Activated CD4-positive, alpha-beta T cell treated with anti-CD3 and anti-CD28 coated beads for 4 hours (primary cell): ENCODE measurements at regions not wholly inside any gene's neighbourhood (a gene's known extent, or its start where the extent isn't known, plus 50 kb on each side); places are given as distances from the start of the nearest gene placed in this dataset.
"Not testable (repeated sequence)": the region's sequence is repeated elsewhere in the genome, so short reads cannot be mapped to it uniquely, and the experiment has no call there.

Experiments used
- DNase-seq, 2 donors: peaks; one replicate each; pipeline ENCODE4 v3.0.0-alpha.2; 2020

DNA sequence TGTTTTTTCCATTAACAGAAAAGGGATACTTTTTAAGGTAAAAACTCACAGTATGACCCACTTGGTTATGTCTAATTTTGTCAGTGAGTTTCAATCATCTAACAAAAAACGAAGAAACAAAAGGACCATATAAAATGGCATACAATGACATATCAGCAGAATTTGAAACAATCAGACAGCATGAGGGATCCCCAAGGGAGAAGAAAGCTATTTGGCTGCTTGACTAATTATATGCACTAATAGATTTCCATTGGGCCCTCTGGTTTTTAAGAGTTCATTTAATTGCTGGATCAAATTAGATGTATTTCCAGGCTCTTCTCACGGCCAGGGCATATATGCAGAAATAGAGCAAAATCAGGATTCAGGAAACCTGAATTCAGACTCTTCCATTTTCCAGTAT is 376.4 kb upstream of the GBE1 start:
- no peak for DNase-seq

DNA sequence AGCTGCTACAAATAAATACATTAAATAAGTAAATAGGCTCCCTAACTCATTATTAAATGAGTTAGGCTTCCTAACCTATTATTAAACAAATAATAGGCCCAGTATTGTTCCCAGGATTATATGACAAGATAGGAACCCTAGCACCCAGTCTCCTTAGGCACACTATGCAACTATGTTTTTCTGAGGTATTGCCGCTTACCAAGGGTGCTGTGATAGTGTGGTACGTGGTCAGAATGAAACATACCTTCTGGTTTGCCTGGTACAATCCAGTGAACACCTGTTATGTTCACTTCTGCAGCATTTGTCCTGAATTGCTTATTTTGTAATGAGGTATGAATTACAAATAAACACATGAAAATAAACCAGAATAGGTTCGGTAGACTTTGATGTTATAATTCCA is 375.6 kb upstream of the GBE1 start:
- no peak for DNase-seq

DNA sequence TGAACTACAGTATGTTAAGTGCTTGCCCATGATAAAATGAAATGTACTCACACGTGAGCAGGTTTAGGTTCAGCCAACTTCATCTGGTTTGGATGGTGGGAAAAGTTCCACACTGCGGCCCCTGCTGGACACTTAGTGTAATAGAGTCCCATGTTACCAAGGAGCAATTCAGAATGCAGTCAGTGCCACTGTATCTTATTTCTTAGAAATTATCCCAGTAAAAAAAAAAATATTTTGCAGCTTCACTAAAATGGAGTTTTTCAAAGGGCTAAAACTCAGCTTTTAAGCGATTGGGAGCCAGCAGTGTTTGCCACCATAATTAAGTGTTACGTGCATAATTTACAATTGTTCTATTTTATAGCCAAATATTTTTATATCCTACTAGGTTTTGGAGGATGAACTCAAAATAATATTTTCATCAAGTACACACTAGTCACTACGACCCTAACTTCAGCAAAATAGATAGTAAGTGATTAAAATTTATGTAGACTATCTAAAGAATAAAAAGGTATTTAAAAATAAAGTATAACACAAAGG is 371.7 kb upstream of the GBE1 start:
- peak; percentile 11 to 14 for DNase-seq

DNA sequence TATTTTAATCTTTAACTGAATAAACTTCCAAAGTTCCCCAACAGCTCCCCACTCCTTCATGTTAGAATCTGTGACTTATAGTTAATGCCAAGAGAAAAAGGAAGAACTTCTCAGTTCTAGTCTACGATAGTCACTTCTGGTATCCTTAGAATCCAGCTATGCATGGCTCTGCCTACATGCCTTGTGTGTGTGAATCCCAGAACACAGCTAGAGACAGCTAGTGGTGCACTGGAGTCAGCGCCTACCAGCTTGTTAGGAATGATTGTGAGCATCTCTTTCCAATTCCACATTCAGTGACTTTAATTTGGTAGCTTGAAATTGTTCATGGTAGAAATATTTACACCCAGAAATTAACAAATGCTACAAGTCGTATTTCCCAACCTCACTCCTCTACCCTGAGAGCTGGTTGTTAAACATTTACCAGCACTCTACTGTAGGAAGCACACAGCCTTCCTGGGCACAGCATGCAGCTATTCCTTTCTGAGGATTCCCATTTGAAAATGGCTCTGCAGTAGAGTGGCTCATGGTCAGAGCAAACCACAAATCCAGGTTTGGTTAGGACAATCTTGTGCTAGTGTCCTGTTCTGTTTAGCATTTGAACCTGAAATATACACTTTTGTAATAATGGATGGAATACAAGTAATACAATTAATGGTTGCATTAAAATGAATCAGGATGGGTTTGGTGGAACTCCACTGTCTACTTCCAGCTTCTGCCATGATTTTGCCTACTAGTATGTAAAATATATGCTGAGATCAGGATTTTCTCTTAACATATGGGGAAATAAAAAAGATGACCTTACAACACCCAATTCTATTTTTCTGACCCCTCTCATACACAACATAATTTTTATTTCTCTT is 371.0 kb upstream of the GBE1 start:
- no peak for DNase-seq

DNA sequence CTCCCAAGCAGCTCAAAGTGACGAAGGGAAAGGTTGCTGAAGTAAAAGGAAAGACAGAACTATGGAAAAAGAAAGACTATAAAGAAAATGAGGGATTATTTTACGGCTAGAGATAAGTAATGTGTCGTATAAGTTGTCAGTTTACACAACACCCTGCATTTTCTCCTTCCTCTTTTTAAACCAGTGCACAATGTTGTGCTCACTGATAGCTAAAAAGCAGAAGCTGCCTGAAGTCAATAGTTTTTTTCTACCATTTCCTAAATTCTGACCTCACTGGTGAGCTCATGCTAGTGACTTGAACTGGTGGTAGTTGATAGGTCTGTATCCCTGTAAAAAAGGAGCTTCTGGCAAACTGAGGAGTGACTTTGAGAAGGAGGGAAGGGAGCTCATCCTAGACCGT is 368.6 kb upstream of the GBE1 start:
- no peak for DNase-seq

DNA sequence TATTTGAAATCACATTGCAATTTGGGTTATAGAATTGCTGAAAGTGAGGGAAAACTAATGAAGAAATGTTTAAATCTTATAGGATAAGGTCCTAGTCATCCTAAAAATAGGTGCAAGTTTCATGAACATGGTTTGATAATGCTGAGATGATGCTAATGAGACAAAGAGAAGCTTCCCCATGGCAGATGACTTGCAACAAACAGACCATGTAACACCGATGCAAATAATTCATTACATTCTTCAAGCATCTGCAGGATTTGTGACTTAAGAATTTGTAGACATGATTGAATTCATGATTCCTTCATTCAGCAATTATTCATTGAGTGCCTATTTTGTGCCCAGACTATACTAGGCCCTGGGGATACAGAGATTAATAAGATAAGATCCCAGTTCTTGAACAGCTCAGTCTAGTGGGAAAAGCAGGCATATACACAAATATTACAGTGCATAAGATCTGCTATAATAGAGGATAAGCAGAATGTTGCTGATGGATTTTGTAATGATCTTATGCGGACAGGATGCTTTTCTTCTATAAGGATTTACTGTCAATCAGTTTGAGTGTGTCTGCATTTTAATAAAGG is 367.9 kb upstream of the GBE1 start:
- no peak for DNase-seq

DNA sequence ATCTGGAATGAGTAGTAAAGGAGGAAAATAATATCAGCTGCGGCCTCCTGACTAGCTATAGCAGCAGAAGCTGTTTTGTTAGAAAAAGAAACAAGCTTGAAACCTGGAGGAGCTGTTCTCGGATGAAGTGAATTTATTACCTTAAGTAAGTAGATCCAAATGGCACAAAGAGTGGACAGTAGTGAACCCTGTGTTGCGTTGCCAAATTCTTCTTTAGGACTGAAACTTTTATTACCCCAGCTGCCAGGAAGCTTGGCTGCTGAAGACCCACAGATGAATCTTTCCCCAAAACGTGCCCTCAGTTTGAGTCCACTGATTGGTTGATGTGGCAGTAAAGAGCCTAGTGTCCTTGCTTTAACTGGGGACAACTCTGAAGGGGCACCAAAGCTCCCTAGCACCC is 366.8 kb upstream of the GBE1 start:
- no peak for DNase-seq

DNA sequence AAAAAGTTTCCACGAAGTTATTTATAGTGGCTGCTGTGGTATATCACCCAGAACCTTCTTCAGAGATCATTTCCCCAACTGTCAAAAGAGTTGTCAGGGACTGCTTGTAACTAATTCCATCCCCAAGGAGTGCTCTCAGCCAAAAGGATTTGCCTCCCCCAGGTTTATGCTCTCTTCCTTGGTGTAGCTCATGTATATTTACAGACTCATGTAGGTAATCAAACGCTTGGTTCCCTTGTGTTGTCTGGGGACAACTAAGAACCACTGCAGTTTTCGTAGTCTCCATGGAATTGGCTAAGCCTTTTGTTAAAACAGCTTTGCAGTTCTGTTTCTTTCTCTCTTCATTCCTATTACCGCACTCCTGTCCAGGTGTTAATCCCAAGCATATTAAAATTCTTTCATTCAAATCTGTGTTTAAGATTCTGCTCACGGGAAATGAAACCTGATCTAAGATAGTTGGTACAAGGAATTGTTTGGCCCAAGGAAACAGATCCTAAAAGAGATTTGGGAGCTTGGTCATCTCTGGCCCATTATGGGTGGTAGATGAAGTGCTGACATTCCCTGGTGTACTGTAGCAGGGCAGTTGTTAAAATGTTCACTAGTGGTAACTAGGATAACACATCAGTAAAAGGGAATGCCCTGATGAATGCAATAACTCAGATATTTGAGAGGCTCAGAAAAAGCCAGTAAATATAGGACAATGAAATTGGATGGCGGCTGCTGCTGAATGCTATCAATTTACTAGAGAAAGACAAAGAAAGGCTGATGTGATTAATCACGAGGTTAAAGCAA is 361.3 kb upstream of the GBE1 start:
- no peak for DNase-seq

DNA sequence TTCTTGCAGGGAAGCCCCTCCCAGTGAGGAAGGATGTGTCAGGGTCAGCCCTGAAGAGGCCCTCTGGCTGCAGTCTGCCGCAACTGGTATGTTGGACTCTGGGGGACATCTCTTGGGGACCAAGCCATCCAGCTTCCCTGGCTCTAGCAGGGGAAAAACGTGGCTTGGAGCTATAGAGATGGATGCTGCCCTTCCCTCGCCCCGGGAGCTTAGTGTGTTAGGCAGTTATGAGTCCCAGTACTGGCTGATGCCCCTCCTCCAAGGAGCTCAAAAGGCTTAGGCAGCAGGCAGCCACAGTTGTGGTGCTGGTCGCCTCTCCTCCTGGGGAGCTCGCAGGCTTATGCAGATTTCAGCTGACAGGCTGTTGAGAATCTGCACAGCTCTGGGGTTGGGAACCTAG is 353.1 kb upstream of the GBE1 start:
- no peak for DNase-seq

DNA sequence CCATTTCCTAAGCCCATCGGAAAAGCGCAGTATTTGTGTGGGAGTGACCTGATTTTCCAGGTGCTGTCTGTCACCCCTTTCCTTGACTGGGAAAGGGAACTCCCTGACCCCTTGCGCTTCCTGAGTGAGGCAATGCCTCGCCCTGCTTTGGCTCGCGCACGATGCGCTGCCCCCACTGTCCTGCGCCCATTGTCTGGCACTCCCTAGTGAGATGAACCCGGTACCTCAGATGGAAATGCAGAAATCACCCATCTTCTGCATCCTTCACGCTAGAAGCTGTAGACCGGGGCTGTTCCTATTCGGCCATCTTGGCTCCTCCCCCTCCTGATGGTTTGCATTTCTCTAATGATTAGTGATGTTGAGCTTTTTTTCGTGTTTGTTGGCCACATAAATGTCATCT is 349.3 kb upstream of the GBE1 start:
- DNase-seq, result not testable (repeated sequence)

DNA sequence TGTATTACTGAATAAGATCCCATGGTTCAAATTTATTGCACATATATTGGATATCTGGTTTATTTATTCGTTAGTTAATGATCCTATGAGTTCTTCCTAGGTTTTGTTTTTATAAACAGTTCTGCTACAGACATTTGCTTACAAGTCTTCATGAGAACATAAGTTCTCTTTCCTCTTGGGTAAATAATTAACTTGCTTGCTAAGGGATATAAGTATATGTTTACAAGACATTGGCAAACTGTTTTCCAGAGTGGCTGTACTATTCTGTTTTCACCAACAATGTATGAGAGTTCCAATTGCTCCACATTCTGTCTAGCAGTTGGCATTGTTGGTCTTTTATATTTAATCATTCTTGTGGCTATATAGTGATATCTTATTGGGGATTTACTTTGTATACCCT is 341.8 kb upstream of the GBE1 start:
- no peak for DNase-seq

DNA sequence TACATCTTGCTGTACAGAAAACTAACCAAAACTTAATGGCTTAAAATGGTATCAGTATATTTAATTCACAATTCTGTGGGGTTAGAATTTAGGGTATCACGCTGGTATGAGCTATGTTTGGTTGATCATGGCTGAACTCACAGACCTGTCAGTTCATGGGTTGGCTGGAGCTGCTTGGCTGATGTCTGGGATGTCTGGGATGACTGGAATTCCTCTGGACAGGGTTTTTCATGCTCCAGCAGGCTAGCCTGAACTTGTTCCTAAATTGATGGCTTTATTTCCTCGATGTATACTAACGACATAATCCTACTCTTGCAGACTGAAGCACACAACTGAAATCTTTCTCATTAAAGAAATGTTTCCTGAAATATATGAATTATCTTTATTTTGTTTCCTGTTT is 338.9 kb upstream of the GBE1 start:
- no peak for DNase-seq

DNA sequence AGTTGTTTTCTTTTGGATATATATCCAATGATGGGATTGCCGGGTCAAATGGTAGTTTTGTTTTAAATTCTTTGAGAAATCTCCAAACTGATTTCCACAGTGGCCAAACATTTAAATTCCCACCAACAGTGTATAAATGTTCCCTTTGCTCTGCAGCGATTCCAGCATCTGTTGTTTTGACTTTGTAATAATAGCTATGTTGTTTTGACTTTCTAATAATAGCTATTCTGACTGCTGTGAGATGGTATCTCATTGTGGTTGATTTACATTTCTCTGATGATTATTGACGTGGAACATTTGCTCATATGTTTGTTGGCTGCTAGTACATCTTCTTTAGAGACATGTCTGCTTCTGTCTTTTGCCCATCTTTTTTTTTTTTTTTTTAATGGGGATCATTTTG is 332.2 kb upstream of the GBE1 start:
- DNase-seq, result no peak

DNA sequence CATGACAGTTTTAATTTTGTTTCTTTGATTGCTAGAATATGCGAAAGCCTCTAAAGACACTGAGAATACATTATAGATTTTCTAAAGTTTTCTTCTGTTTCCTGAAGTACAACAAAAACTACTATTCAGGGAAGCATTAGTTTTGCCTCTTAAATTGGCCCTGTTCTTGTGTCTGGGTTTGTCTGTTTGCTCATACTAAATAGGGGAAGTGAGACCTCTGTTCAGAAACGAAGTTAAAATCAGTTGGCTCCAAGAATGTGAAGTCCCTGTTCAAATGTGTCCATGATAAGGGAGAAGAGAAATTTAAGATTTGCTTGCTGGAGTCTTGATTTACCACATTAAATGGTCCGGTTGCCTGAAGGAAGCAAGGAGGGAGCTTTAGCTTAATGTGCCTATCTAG is 327.3 kb upstream of the GBE1 start:
- DNase-seq, result no peak

DNA sequence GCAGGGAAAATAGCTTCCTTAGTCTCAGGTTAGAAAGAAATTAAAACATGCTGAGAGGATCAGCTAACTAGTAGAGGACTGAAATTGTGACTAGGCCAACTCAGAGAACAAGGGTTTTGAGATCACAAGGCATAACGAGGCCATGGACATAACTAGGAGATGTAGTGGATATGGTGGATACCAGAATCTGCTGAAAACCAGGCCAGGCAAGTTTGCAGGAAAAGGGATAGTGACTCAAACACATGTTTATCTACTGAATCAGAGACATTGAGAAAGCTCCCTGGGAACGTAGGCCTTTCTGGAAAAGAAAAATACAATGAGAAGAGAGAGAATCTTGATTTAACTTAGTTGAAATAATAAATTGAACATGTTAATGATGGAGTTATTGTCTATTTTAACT is 326.5 kb upstream of the GBE1 start:
- no peak for DNase-seq

DNA sequence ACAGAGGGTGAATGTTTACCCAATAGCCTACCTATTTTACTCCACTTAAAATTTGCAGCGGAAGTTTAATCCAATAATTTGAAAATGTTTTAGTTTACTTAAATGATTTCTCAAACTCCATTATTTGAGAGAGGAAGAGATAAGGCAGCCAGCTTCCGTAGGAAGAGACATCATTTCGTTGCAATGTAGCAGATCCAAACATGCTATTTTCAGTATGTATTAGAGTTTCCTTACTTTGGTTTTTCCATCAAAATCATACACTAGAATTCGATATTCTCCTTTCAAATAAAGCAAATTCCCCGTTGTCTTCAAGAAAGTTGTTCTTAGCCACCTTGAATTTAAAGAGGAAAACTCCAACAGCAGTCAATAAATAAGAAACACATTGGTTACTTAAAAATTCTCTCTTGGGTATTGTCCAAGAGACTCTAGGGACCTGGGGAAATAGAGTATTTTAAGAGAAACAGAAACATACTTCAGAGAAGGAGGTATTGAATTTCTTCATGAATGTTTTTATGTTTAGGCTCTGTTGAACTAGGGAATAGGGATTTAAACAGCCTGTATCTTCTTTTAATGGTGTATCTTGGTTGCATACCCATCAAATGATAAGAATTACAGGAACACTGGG is 324.5 kb upstream of the GBE1 start:
- no peak for DNase-seq

DNA sequence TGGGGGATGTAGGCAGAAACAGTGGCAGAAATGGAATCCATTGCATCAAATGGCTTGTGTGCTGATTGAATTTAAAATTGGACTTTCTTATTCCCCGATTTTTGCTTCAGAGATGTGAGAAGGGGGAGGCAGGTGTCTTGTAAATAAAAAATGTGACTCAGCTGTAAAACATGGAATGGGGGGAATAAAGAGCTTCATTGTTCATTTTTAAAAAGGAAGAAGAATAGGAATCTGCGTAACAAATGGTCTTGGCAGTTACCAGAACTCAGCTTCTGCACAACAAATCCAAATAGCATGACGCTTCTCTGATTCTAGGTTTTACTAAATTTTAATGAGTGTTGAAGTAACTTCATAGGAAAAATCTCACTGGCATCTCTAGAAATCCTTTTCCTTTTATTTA is 323.9 kb upstream of the GBE1 start:
- no peak for DNase-seq

DNA sequence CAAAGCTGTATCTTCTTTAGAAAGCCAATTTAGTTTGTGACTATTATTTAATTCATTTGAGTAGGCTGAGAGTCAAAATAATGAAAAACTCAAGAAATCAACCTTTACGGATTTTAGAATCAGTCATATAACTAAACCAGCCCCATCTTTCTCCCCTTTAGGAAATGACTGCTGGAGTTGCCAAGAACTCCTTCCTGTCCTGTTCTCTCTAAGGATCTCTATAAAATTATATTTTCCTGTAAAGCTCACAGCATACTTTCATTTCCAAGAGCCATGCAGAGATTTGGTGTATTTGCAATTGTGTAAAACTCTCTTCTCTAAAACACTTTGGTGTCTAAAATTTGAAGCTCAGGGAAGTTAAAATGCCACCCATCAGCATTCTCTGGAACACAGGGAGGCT is 323.4 kb upstream of the GBE1 start:
- DNase-seq, result no peak

DNA sequence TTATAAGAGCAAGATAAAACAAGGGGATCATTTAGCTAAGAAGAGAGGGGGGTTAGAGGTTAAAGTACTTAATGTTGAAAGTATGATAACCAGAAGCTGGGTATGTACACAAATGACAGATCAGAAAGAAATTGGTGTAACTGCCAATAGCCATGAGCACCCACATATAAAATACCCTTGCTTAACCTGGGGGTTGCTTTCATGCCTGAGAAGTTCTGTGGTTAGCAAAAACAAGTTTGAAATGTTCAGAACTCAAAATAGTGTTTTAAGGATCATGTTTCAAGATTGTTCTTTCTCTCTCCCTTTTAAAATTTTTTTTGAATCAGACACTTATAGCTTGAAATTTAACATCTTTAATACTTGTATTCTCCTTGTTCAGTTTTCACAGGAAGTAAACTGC is 321.4 kb upstream of the GBE1 start:
- DNase-seq, result no peak

DNA sequence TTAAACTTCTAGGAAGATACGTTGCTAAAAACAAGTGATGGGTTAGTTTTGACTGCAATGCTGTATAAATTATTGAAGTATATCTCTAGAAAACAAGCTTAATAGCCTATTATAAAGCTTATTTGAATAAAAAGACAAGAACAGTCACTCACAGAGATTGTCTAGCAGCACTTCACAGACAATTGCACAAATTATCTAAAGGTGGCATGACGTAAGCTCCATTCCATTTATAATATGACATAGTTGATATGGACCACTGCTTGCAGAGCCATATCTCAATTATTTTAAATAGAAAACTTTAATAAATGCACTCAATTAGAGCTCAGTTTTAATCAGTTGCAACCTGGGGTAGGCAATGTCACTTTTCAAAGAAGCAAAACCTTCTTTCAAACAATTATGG is 319.9 kb upstream of the GBE1 start:
- no peak for DNase-seq

DNA sequence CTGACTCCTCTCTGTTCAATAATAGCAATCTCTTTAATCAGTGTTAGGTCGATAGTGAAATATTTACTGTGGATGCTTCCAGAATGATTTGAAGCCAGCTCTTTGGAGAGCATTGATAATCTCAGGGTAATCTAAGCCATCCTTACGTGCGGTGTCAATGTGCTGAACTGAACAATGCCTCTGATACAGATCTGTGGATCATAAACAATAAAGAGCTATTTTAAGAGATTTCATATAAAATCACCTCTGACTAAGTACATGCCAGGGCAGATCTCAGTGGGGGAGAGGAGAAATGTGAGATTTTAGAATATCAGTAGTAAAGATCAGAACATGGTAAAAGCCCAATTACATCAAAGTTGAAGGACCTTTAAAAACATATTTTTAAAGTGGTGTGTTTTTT is 319.3 kb upstream of the GBE1 start:
- no peak for DNase-seq

DNA sequence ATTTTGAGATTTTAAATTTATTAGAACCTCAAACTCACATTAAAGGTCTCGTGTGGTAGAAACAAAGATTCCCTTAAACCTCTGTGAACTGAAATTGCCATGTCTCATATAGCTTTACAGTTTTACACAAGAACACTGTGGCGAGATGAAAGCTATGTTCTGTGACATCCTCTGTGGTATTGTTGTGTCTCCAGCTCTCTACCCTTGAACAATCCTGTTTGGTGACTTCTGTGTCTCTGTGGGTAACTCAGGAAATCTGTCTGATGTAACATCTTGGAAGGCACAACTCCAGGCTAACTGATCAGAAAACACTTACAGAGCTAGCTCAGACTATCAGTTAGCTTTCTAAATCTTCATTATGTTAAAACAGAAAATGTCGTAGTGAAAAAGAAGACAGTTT is 318.8 kb upstream of the GBE1 start:
- no peak for DNase-seq

DNA sequence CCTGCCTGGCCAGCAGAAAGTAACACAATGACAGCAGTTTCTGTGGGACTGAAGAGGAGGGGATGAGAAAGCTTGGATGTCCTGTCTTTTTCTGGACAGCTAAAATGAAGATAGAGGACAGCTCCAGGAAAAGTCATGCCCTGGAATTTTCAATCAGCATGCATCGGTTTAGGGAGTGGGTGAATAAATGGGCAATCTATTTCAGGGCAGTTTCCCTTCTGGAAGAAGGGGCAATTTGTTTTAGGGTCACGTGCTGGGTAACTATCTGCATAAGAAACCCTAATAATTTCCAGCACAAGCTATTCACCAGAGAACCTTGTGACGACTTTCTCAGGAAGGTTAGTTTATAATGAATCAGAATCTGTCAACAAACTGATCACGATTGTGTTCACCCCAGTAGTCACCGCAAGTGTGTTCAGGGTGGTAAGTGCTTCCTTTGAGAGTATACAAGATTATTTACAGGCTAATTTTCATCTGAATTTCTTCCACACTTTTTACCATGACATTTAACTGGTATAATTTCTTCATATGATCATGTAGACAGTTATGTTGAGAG is 318.0 kb upstream of the GBE1 start:
- DNase-seq, result no peak
